Chondrocyte (in vitro differentiated cells): ENCODE measurements at regions not wholly inside any gene's neighbourhood (a gene's known extent, or its start where the extent isn't known, plus 50 kb on each side); places are given as distances from the start of the nearest gene placed in this dataset.

Experiments
- DNase-seq: peaks from one replicate; pipeline ENCODE4 v3.0.0; 2021; ENCODE audit warnings: mixed read lengths, low spot score
- H3K27ac Mint-ChIP-seq: one replicate; pipeline ENCODE4 v1.8.0; 2021; ENCODE audit warnings: mild to moderate bottlenecking, moderate library complexity, mixed read lengths; ENCODE audit not compliant: unreplicated experiment
- H3K27me3 Mint-ChIP-seq: 2 replicates; pipeline ENCODE4 v1.8.0; 2021; ENCODE audit warnings: low read depth, mixed read lengths
- H3K36me3 Mint-ChIP-seq: 2 replicates; pipeline ENCODE4 v1.8.0; 2021; ENCODE audit warnings: low read depth, mixed read lengths
- H3K4me1 Mint-ChIP-seq: 2 replicates; pipeline ENCODE4 v1.8.0; 2021; ENCODE audit warnings: low read depth, mild to moderate bottlenecking, mixed read lengths
- H3K4me3 Mint-ChIP-seq: one replicate; pipeline ENCODE4 v1.8.0; 2021; ENCODE audit warnings: mild to moderate bottlenecking, moderate library complexity, mixed read lengths; ENCODE audit not compliant: unreplicated experiment
- H3K9me3 Mint-ChIP-seq: 2 replicates; pipeline ENCODE4 v1.8.0; 2021; ENCODE audit warnings: low read depth, mixed read lengths
- CTCF ChIP-seq: fragments of 200-600 bp; sonication (generic); IDR thresholded peaks from 2 replicates; pipeline ENCODE4 v1.5.0; 2021; ENCODE audit warnings: antibody characterized with exemption, mild to moderate bottlenecking, moderate library complexity

GRCh38 chr5:90071656-90072055, 337.9 kb downstream of the CETN3 start:
- peaks cover 11% of the 10 kb centered on the region for H3K9me3 Mint-ChIP-seq
- H3K27ac Mint-ChIP-seq, result no peak overlapping the region
- H3K4me3 Mint-ChIP-seq, result no peak overlapping the region
- TF ChIP-seq CTCF, result no peak
- peaks cover 5% of the 10 kb centered on the region for H3K36me3 Mint-ChIP-seq
- no peaks in the 10 kb centered on the region for H3K27me3 Mint-ChIP-seq
- peaks cover 5% of the 10 kb centered on the region for H3K4me1 Mint-ChIP-seq
- no peak for DNase-seq

- Mint-ChIP-seq H3K9me3 (peaks cover 11% of the 10 kb centered on the region), H3K27me3 (no peaks in the 10 kb centered on the region), H3K27ac (no peak overlapping the region), H3K4me1 (peaks cover 5% of the 10 kb centered on the region), H3K36me3 (peaks cover 5% of the 10 kb centered on the region), H3K4me3 (no peak overlapping the region)
- TF ChIP-seq CTCF, result no peak
- no peak for DNase-seq
These were observed 338.5 kb downstream of the CETN3 start for GRCh38 chr5:90071066-90071465.

- no peak for DNase-seq
- no peaks in the 10 kb centered on the region for H3K27me3 Mint-ChIP-seq
- no peak overlapping the region for H3K27ac Mint-ChIP-seq
- peaks cover 9% of the 10 kb centered on the region for H3K9me3 Mint-ChIP-seq
- H3K4me3 Mint-ChIP-seq, result no peak overlapping the region
- peaks cover 2% of the 10 kb centered on the region for H3K36me3 Mint-ChIP-seq
- TF ChIP-seq CTCF, result no peak
- peaks cover under 1% of the 10 kb centered on the region for H3K4me1 Mint-ChIP-seq
These were observed 342.6 kb downstream of the CETN3 start for GRCh38 chr5:90066920-90067319.

- no peak overlapping the region for H3K4me3 Mint-ChIP-seq
- H3K9me3 Mint-ChIP-seq, result peaks cover 2% of the 10 kb centered on the region
- H3K27ac Mint-ChIP-seq, result peak overlapping the region; percentile 83
- H3K27me3 Mint-ChIP-seq, result no peaks in the 10 kb centered on the region
- H3K36me3 Mint-ChIP-seq, result peaks cover 3% of the 10 kb centered on the region
- DNase-seq, result no peak
- peaks cover 36% of the 10 kb centered on the region for H3K4me1 Mint-ChIP-seq
- peak; percentile 32 for TF ChIP-seq CTCF
These were observed 352.4 kb downstream of the CETN3 start for GRCh38 chr5:90056911-90057705.

- H3K36me3 Mint-ChIP-seq, result peaks cover 3% of the 10 kb centered on the region
- TF ChIP-seq CTCF, result no peak
- no peaks in the 10 kb centered on the region for H3K27me3 Mint-ChIP-seq
- H3K9me3 Mint-ChIP-seq, result peaks cover 2% of the 10 kb centered on the region
- H3K4me3 Mint-ChIP-seq, result peak overlapping the region; percentile 20
- H3K4me1 Mint-ChIP-seq, result peaks cover 41% of the 10 kb centered on the region
- H3K27ac Mint-ChIP-seq, result peak overlapping the region; percentile 83
- DNase-seq, result no peak
These were observed 353.7 kb downstream of the CETN3 start for GRCh38 chr5:90055831-90056328.
